ENCODE measurements at regions not wholly inside any gene's neighbourhood (a gene's known extent, or its start where the extent isn't known, plus 50 kb on each side); places are given as distances from the start of the nearest gene placed in this dataset.

DNA sequence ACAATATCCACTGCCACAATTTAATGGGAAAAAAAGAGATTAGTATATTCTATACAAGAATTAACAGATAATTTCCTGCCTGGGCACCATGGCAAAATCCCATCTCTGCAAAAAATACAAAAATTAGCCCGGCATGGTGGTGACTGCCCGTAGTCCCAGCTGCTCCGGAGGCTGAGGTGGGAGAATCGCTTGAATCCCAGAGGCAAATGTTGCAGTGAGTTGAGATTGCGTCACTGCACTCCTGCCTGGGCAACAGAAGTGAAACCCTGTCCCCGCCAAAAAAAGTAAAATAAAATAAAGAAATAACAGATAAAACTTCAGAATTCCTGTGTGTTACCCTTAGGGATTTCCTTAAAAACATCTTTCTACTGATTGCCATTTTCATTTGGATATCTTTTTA is 1194.8 kb upstream of the PIK3C3 start:
- H3K27ac ChIP-seq = no peak overlapping the region
- H3K36me3 ChIP-seq = no peaks in the 10 kb centered on the region
- WGBS, 4 donors = 86 to 91% (median 89%) methylated on average over 6 of the region's 6 CpGs
- TF ChIP-seq POLR2A (IDR thresholded peaks at IDR 0.05) = no peak
- TF ChIP-seq, protein P1, sequence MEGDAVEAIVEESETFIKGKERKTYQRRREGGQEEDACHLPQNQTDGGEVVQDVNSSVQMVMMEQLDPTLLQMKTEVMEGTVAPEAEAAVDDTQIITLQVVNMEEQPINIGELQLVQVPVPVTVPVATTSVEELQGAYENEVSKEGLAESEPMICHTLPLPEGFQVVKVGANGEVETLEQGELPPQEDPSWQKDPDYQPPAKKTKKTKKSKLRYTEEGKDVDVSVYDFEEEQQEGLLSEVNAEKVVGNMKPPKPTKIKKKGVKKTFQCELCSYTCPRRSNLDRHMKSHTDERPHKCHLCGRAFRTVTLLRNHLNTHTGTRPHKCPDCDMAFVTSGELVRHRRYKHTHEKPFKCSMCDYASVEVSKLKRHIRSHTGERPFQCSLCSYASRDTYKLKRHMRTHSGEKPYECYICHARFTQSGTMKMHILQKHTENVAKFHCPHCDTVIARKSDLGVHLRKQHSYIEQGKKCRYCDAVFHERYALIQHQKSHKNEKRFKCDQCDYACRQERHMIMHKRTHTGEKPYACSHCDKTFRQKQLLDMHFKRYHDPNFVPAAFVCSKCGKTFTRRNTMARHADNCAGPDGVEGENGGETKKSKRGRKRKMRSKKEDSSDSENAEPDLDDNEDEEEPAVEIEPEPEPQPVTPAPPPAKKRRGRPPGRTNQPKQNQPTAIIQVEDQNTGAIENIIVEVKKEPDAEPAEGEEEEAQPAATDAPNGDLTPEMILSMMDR (IDR thresholded peaks at IDR 0.05) = no peak
- no peaks in the 10 kb centered on the region for H3K9me3 ChIP-seq
- H3K4me3 ChIP-seq = no peak overlapping the region
- no peak for DNase-seq
- no peak for ATAC-seq
- H3K4me1 ChIP-seq = no peaks in the 10 kb centered on the region
- H3K27me3 ChIP-seq = no peaks in the 10 kb centered on the region
- intact Hi-C loops (cut with DNase I) = loop anchor here in 1 of 10 donors (10.0 kb wide), 1 partner anchor 85 kb away; no protein-coding TSS in a partner anchor

DNA sequence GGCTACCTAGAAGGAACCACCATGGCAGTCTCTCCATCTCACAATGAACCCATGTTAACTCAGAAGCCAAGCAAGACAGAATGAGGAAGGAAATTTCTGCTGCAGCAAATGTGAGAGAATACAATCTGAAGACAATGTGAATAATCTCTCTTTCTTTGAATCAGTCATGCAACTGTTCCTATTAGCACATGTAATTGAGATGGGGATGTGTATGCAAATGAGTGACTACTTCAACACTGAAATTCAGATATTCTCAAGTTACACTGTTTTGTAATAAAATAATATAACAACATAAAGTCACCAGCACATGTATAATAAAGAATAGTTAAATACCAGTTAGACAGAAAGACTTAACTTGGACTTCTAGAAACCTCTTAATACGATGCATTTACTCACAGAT is 1200.6 kb upstream of the PIK3C3 start:
- H3K27me3 ChIP-seq = no peaks in the 10 kb centered on the region
- ATAC-seq (no peak), DNase-seq (no peak)
- no peaks in the 10 kb centered on the region for H3K36me3 ChIP-seq
- H3K9me3 ChIP-seq = peaks cover 0 to 4% (median 0%) of the 10 kb centered on the region in 12 donors
- H3K4me3 ChIP-seq = no peak overlapping the region
- intact Hi-C loops (cut with DNase I) = no loop called here
- 57 to 82% (median 65%) methylated on average over 1 of the region's 1 CpG for WGBS, 4 donors
- H3K4me1 ChIP-seq = no peaks in the 10 kb centered on the region
- no peak overlapping the region for H3K27ac ChIP-seq
- TF ChIP-seq POLR2A (IDR thresholded peaks at IDR 0.05) = no peak
- TF ChIP-seq, protein P1 (IDR thresholded peaks at IDR 0.05) = no peak

DNA sequence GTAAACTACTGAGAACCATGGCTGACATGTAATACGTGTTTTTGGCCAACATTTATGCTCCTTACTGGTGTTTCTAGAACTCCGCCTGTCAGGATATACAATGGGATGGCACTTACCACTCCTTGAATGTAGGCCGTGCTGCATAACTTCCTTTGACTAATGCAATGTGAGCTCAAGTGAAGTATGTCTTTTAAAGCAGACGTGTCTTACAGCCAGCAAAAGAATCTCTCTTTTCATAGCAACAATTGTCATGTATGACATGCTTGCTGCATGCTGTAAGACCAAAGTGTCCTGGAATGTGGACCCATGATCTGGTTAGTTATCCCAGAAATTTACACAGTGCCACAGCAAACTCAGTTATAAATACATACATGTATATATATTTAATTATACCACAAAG is 1202.7 kb upstream of the PIK3C3 start:
- 64 to 82% (median 76%) methylated on average over 4 of the region's 4 CpGs for WGBS, 4 donors
- no peak overlapping the region for H3K27ac ChIP-seq
- H3K4me1 ChIP-seq = no peaks in the 10 kb centered on the region
- no peak overlapping the region for H3K4me3 ChIP-seq
- no peaks in the 10 kb centered on the region for H3K27me3 ChIP-seq
- H3K36me3 ChIP-seq = no peaks in the 10 kb centered on the region
- H3K9me3 ChIP-seq = peaks cover 0 to 4% (median 0%) of the 10 kb centered on the region in 12 donors
- intact Hi-C loops (cut with DNase I) = no loop called here
- no peak for DNase-seq
- TF ChIP-seq, protein P1 (IDR thresholded peaks at IDR 0.05) = no peak
- TF ChIP-seq POLR2A (IDR thresholded peaks at IDR 0.05) = no peak
- ATAC-seq = no peak

DNA sequence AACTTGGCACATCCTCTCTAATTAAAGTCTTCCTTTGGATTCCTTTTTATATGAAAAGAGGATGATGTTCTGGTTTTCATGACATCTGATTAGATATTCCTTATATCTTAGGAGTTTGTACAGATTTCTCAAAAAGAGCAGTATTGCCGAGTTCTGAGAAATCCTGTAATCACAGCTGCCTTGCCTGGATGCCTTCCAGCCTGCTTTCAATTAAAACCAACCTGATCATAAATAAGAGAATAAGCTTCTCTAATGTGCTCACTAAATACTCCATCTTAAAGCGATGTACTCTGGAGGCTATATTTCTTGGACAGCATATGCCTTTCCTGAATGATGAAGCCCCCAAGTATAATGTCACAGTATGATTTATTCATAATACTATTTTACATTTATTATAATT is 1203.8 kb upstream of the PIK3C3 start:
- H3K27me3 ChIP-seq = no peaks in the 10 kb centered on the region
- no peak overlapping the region for H3K27ac ChIP-seq
- no peaks in the 10 kb centered on the region for H3K36me3 ChIP-seq
- H3K4me3 ChIP-seq = no peak overlapping the region
- TF ChIP-seq POLR2A (IDR thresholded peaks at IDR 0.05) = no peak
- TF ChIP-seq, protein P1 (IDR thresholded peaks at IDR 0.05) = no peak
- DNase-seq (no peak), ATAC-seq (no peak)
- intact Hi-C loops (cut with DNase I) = no loop called here
- 75 to 84% (median 82%) methylated on average over 2 of the region's 2 CpGs for whole genome bisulfite sequencing, 4 donors
- no peaks in the 10 kb centered on the region for H3K4me1 ChIP-seq
- peaks cover 0 to 4% (median 0%) of the 10 kb centered on the region in 12 donors for H3K9me3 ChIP-seq
